ENCODE measurements at regions not wholly inside any gene's neighbourhood (a gene's known extent, or its start where the extent isn't known, plus 50 kb on each side); places are given as distances from the start of the nearest gene placed in this dataset.

- no peak for TF ChIP-seq ZNF175 (tag by site-specific recombination; IDR thresholded peaks at IDR 0.05)
- TF ChIP-seq ZNF274 (IDR thresholded peaks at IDR 0.05; ENCODE audit: low read length) = no peak
- TF ChIP-seq ZNF274 (tag by site-specific recombination; IDR thresholded peaks at IDR 0.05; ENCODE audit: borderline replicate concordance) = no peak
Measured at GRCh38 chr13:68168448-68168847, 938.3 kb upstream of the PCDH9 start.
